SK-N-MC (cell line): ENCODE measurements at regions not wholly inside any gene's neighbourhood (a gene's known extent, or its start where the extent isn't known, plus 50 kb on each side); places are given as distances from the start of the nearest gene placed in this dataset.

Experiments used
- EZH2 ChIP-seq: fragments of 200-600 bp; sonication (generic); IDR thresholded peaks from one replicate; pipeline ENCODE4 v1.6.1; 2017; ENCODE audit warnings: antibody characterized with exemption
- POLR2AphosphoS5 ChIP-seq: IDR thresholded peaks from 2 replicates; pipeline ENCODE4 v1.6.1; 2012; ENCODE audit warnings: mild to moderate bottlenecking, low read depth, low read length, borderline replicate concordance

DNA sequence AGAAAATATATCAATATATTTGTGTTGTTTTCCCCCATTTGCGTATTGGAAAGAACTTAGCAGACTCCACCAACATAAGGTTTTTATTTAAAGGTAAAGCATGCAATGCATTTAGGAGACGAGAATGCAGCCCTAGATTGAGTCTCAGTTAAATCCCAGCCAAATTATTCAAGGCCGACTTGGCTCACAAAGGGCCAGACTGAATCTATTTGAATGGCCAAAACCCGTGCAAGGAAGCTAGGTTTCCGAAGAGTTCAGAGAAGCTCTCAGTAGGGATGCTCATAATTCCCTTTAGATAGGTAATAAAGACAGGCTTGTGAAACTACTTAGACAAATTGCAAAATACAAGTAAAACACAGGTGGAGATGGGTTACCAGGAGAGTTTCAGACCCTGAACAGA is 520.3 kb downstream of the CDH9 start:
- TF ChIP-seq POLR2AphosphoS5 (no peak), EZH2 (no peak)
